Stomach (tissue), 4 donors: ENCODE measurements at regions not wholly inside any gene's neighbourhood (a gene's known extent, or its start where the extent isn't known, plus 50 kb on each side); places are given as distances from the start of the nearest gene placed in this dataset.

Experiments
- CTCF ChIP-seq, 7 experiments: fragments of 450-650 bp in 4 of 7; fragments of 200-600 bp in 3 of 7; sonication (generic) in 3 of 7; IDR thresholded peaks; one replicate each; pipeline ENCODE4 v1.5.1; 2016 to 2019; ENCODE audit warnings: antibody characterized with exemption in 7 of 7, control low read depth in 2 of 7, mild to moderate bottlenecking in 1 of 7
- EP300 ChIP-seq: sonication (generic); formaldehyde crosslinking; IDR thresholded peaks from one replicate; pipeline ENCODE4 v1.6.1; 2017; ENCODE audit warnings: antibody characterized with exemption
- POLR2A ChIP-seq, 4 donors: fragments of 450-650 bp; IDR thresholded peaks; one replicate each; pipeline ENCODE4 v1.6.1; 2016; ENCODE audit warnings: antibody characterized with exemption in 4 of 4, control low read depth in 2 of 4, mild to moderate bottlenecking in 1 of 4, moderate library complexity in 1 of 4
- POLR2AphosphoS5 ChIP-seq, 3 donors: sonication (generic); formaldehyde crosslinking; IDR thresholded peaks; one replicate each; pipeline ENCODE4 v1.6.1; 2016; ENCODE audit warnings: antibody characterized with exemption in 3 of 3

GRCh38 chr2:223513771-223514455 lies 88.2 kb downstream of the SCG2 start:
- TF ChIP-seq CTCF (IDR thresholded peaks at IDR 0.05) (no peak), POLR2A (IDR thresholded peaks at IDR 0.05) (no peak), POLR2AphosphoS5 (IDR thresholded peaks at IDR 0.05) (no peak), EP300 (no peak)
